HG02938 (cell line): ENCODE measurements at regions not wholly inside any gene's neighbourhood (a gene's known extent, or its start where the extent isn't known, plus 50 kb on each side); places are given as distances from the start of the nearest gene placed in this dataset.

Experiments used
- ATAC-seq: cut with Tn5 transposase; IDR thresholded peaks from one replicate; pipeline ENCODE4 v1.9.1; 2021; ENCODE audit warnings: mild to moderate bottlenecking, moderate library complexity; ENCODE audit not compliant: unreplicated experiment

DNA sequence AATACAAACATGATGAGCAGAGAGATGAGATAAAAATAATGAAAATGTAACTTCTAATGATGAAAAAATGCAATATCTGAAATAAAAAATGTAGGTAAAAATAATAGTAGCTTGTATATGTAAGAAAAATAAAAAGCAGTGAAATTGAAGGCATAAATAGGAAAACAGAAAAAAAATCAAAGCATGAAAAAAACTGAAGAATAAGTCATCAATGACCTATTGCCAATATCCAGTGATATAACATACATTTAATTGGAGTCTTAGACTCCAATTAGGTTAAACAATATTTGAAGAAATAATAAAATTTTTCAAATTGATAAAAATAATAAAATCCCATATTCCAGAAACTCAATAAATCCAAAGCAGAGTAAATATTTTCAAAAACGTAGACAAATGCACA, 114.0 kb upstream of the HDGFL1 start:
- no peak for ATAC-seq

DNA sequence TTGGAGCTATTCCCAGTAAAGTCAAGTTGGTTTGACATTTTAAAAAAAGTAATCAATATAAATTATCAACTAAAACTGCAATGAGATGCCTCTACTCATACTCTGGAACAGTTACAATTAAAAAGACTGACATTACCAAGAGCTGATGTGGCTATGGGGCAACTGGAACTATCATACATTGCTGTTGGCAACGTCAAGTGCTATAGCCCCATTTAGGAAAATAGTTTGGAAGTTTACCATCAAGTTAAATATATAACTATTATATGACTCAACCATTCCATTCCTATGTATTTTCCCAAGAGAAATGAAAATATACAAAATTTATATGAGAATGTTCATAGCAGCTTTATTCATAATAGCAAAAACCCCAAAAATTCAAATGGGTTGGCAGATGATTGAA, 111.4 kb upstream of the HDGFL1 start:
- no peak for ATAC-seq

DNA sequence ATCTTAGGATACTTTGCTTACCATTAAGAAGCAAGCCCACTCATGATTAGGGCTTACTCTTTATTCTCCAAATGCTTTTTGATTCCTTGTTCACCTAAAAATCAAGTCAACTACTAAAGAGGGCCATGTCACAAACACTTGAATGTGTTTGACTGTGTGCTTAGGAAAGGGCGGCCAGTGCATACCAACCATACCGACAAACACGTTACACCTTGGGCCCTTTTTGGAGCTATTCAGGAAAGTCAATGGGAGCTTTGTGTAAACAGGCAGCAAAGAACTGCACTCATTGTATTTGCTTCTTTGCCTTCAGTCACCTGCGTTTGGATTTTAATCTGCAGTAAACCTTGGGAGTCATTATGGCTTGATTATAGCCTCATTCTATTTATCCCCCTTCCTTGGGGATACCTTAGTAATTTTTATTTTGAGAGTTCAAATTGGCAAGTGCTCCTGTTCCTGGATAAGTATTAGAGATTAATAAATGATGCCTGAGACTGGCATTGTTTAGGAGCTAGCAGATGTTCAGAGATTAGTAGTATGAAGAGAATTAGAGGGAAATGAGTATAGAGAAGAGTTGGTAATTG, 102.6 kb upstream of the HDGFL1 start:
- no peak for ATAC-seq

DNA sequence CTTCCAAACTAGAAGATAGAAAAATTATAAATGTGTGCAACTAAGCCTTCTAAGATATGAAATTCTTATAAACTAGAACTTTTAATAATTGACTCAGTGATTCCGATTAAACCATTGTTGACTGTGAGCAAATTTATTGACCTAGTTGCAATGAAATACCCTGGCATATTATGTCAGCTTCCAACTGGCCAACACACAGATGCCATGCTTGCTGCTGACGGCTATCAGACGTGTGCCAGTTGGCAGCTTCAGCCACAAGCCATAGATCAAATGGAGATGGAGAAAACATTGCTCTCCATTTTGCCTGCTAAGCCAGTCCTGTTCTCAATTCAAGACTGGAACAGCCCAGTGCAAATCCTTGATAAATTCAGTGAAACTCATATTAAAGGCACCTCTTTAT, 101.7 kb upstream of the HDGFL1 start:
- no peak for ATAC-seq

DNA sequence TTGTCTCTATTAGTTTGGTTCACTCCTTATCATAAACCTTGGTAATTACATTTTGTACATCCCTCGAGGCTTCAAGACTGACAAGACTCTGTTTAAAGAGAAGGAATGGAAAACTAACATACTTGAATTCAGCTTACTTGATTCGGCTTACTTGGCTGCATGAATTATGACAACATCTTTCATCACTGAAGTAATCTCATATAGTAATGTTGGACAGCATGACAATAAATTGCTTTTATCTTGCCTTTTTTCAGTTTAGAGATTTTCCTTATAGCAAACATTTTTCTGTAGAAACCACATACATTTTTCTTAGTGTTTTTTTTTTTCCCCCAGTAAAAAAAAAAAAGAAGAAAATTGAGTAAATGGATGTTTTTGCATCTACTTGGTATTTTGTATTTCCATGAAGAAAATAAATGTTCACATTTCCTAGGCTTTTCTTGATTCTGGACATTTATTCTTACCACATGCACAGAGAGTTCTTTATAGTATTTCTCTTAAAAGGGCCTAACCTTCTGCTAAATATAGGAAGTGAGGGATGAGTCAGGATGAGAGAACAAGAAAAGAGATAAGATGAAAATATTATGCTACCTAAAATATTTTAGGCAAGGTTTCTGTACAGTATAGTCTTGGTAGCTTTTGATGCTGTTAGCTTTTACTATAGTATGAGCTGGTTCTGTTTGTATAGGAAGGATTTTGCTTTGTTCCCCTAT, 101.0 kb upstream of the HDGFL1 start:
- ATAC-seq: no peak

DNA sequence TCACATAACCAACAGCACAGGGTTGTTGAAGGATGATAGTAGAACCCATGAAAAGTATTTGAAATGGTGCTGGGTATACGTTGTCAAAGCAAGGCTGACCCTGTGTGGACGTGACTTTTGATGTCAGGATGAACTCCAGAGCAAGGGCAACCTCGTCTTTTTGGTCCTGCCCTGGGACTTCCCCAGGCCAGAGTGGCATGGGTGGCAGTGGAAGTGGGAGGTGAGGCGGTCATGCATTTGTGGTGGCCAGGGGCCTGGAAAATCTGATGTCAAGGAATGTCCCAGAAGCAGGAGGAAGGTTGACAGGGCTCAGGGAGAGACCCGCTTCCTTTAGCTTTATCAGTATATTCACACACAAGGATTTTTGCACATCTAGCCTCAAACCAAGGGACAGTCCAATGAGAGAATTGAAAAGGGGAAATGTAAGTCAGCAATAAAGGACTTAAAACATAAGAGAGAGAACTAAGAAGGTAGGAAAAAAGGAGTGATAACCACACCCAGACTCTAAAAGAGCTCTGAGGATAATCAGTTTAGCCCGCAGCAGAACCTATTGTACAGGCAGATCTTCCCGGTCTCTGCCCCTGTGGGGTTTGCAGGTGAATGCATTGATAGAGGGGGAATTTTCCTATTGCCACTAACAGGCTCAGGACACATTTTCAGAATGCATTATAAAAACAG, 98.8 kb upstream of the HDGFL1 start:
- no peak for ATAC-seq

DNA sequence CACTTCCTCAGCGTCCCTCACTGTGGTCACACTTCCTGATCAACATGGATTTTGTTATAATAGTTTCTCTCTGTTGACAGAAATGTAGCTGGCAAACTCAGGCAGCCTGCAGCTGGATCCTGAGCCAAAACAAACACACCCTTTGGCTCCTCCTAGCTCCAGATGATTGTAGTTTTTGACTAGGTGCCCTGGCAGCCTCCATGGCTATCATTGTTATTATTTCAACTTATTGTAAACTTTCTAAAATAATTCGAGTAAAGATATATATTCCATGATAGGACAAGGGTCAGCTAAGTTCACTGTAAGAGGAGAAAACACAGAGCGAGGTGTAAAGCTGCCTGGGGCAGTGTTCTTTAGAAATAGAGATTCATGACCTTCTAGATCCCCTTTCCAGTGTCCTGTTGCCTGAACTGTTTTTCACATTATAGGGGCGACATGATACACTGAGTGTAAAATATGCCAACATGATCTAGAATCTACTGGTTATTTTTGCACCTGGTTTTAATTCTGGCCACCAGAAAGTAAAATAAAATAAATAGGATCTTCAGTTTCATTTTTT, 98.2 kb upstream of the HDGFL1 start:
- ATAC-seq: no peak

DNA sequence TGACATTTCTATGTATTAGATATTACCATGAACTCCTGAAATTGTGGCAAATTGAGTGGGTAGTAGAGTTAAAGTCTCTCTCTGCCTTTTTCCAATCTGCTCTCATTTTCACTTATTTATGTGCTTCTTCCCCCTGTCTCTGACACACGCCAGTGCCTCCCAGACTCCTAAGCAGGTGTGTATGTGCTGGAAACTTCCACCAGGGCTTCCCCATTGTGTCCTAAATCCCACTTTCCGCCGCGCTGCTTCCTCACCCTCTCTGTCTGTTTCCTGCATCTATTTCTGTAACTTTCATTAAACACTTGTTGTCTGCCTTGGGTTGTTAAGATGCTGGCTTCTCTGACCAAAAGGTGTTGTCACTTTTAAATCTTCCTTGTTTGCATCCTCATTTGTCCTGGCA, 97.6 kb upstream of the HDGFL1 start:
- no peak for ATAC-seq

DNA sequence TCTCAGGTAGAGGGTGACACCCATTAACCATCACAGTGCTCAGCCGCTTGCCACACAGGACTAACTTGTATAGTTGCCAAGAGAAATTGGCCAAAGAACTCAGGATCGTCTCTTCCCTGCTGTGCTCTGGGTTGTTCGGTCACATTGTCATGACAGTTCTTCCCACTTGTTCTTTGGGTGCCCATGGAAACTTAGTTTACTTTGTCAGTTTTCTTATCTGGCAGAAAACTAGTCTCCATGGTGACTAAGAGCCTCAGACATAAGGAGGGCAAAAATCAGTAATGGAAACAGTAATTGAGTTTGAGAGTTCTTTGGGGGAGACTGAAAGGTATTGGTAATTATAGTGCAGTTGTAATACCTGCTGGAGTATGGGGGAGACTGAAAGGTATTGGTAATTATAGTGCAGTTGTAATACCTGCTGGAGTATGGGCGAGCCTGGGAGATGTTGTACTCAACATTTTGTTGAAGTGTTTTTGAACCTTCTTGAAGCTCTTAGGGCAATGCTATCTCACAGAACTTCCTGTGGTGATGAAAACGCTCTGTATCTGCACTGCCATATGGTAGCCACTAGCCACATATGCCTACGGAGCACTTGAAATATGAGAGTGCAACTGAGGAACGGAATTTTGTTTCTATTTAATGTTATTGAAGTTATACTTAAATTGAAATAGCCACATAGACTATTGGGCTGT, 95.2 kb upstream of the HDGFL1 start:
- no peak for ATAC-seq

DNA sequence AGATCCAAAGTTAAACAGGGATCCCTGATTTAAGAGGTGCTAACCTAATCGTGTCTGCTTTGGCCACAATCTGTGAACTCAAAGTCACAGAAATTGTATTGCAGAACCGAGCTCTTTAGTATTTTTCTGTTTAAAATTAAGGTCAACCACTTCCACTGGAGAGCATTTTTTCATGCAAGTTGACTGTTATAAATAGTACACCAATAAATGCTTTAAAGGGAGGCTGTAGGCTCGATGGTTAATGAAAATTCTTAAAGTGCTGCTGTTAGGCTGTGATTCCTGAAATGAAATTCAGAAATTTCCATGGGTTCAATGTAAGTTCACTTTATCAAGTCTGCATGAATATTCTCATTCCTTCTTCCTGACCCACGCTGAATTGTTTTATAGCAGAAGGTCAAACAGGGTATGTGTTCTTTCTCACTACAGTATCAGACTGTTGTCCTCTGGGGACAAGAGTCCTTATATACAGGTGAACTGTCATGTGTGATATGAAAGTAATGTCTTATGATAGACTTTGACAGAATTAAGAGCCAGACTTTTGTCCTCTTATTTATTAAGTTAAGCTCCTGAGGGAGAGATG, 92.5 kb upstream of the HDGFL1 start:
- no peak for ATAC-seq

DNA sequence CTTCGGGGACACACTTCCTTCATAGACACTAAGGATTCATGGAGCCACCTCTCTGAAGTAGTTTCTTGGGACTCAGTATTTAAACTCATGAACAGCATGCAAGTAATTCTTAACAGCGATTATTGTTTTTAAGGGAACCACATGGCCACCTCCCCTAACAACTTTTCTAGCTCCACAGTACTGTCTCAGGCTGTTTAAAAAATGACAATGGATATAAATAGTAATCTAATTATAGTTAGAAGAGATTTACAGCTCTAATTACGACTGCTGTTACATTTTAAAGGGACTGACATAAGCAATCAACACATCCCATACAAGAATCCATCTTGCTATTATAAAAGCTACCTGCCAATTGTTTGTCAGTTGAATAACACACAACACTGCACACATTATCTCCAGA, 72.1 kb upstream of the HDGFL1 start:
- no peak for ATAC-seq

DNA sequence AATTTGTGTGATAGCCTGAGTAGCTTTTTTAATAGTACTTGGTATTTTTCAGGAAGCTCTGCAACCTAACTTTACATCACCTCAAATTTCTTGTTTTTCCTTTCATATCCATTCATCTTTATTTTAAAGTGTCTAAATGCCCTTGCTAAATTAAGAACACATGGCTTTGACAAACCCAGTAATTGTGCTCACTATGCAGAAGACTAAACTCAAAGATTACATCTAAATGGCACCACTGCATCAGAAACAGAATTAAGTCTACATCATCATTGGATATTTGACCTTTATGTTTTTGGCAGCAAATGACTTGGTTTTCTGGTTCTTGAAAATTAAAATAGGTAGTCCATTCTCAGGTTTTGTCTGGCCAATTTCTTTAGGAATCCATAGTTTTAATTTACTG, 69.6 kb upstream of the HDGFL1 start:
- no peak for ATAC-seq

DNA sequence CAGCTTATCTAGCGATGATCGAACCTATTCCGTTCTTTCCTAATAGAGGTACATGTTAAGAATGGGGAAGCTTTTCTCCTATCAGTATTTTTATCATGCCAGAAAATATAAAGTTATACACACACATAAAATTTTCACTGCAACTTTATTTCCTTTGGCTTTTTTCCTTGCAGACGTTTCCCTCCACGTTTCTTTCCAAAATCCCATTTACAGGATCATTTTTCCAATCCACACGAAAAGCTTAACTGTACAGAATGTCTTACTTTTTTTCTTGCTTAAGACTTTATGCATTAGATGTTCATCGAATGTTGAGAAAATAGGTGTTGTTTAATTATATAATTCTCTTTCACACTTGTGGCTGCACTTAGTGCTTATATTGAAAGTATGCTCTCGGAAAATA, 62.9 kb upstream of the HDGFL1 start:
- ATAC-seq: no peak

DNA sequence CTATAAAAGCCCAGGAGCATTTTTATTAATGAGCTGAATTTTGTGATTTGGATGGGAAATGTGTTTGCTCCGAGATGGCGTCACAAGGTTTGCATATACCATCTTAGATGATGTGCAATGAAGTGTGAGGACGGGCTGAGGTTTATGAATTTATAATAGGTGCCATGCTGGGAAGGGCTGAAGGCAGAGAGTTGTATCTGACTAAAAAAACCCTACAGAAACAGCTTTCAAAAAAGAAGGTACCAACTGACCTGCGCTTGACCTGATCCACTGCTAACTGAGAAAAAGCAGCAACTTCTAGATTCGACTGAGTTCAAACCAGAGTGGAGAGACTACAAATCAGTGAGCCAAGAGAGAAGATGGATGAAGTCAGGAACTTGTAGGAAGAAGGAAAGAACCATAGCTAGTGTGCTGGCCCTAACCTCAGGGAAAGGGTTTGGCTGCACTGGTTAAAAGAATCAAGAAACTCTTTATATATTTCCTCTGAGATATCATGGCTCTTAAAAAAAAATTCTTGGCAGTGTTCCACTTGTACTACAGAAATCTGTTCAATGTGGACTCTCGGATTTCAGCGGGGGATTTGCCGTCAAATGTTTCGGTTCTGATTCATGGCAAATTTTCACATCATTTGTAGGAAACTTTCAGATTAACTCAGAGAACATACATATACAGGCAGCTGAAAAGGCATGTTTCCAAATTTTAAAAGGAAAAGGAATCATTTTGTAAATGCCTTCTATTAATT, 56.5 kb upstream of the HDGFL1 start:
- no peak for ATAC-seq

DNA sequence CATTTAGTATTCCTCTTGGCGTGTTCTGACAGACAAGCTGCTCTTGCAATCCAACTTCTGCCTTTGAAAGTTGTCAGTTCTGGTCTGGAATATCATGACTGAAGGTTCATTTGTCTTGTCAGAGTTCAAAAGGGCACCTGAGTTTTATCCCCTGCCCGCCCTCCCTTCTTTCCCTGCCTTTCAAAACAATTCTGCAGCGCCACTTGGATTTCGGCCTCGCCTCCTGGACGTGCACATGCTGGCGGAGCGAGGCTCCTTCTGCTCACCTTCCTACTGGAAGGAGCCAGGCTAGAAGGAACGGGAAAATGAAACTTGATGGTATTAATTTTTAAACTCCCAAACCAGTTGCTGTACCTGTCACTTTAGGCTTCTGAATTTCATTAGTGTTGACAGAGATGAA, 55.7 kb upstream of the HDGFL1 start:
- ATAC-seq: no peak

DNA sequence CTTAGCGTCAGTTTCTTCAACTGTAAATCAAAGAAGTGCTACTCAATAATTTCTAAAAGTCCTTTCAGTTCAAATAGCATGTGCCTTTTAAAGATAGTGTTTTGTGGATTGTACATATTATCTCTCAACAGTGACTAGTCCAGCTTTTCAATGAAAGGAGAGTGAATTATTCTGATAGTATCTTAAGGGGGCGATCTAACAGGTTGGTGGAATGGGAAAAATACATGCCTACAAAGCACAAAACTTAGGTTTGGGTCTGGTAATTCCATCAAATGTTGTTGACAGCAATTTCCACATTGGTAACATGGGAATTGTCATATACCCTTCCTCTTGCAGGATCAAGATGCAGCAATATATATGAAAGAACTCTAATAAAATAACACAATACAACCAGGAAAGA, 50.1 kb upstream of the HDGFL1 start:
- ATAC-seq: no peak
